ENCODE measurements at regions not wholly inside any gene's neighbourhood (a gene's known extent, or its start where the extent isn't known, plus 50 kb on each side); places are given as distances from the start of the nearest gene placed in this dataset.

GRCh38 chr13:47066226-47066625 is 169.4 kb upstream of the HTR2A start:
- DNase-seq (ENCODE audit: low read depth in 4 of 6, low spot score in 6 of 6): no peak

DNA sequence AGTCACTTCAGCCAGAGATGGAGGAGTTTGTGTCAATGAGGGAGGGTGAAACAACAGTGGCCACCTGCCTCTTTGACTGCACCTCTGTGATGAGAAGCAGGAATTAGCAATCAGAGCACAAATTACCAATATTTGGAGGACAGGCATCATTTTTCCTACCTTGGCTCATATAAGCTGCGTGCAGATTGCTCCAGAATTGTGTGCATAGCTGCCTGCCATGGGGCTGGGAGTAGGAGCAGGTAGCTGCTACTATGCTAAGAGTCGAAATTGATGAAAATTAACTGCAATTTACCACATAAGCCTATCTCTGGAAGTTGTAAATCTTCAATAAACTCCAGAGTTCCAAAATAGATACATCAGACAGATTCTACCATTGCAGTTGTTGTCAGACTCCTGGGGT is 167.5 kb upstream of the HTR2A start:
- Histone ChIP-seq H3K9me3 (ENCODE audit: control insufficient read depth, insufficient read depth, low read length) (peaks cover 5% of the 10 kb centered on the region), H3K27me3 (ENCODE audit: control insufficient read depth, insufficient read depth, low read length) (no peaks in the 10 kb centered on the region), H3K36me3 (ENCODE audit: control insufficient read depth, insufficient read depth, low read length) (no peaks in the 10 kb centered on the region), H3K4me1 (ENCODE audit: control insufficient read depth, insufficient read depth, low read length) (no peaks in the 10 kb centered on the region), H3K27ac (ENCODE audit: low read depth, low read length) (no peak overlapping the region), H3K4me3 (ENCODE audit: low read depth, low read length) (no peak overlapping the region)
- DNase-seq (ENCODE audit: low read depth in 4 of 6, low spot score in 6 of 6): no peak
- no CpG with 5 or more reads among the region's 2 CpGs for WGBS (ENCODE audit: insufficient coverage)

More at GRCh38 chr13:47066226-47066625, 169.4 kb upstream of the HTR2A start:
- Histone ChIP-seq H3K4me3 (ENCODE audit: low read depth, low read length) (no peak overlapping the region), H3K9me3 (ENCODE audit: control insufficient read depth, insufficient read depth, low read length) (peaks cover 5% of the 10 kb centered on the region), H3K36me3 (ENCODE audit: control insufficient read depth, insufficient read depth, low read length) (no peaks in the 10 kb centered on the region), H3K27ac (ENCODE audit: low read depth, low read length) (no peak overlapping the region), H3K27me3 (ENCODE audit: control insufficient read depth, insufficient read depth, low read length) (no peaks in the 10 kb centered on the region), H3K4me1 (ENCODE audit: control insufficient read depth, insufficient read depth, low read length) (no peaks in the 10 kb centered on the region)

DNA sequence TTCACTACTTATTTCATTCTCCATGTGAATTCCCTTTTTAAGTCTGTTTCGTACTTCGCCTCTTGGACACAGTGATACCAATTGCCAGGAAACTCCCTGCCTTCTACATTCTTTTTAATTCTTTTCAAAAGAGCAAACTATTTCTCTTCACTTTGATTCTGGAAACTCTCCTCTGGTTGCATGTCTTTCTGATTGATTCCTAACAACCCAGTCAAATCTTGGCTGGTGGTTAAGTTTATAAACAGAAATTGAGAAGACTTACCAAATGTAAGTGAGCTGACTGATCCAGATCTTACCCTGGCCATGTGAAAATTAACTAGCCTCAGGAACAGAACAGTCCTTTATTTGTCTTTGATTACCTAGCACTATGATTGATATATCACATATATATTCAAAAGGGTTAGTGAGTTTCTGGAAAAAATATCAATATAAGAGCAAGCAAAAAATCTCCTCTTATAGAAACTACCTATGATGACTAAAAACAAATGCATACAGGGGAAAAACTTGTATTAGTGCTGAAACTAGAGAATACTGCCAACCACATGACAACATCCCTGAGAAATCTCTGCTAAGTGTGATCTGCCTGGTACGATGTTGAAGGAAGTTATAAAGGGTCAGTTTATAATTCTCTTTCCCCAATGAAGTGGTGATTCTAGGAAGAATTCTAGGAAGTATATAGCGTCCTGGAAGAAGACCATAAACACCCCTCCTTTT is 152.6 kb upstream of the HTR2A start:
- no peaks in the 10 kb centered on the region for H3K9me3 ChIP-seq (ENCODE audit: control insufficient read depth, insufficient read depth, low read length)
- H3K27me3 ChIP-seq (ENCODE audit: control insufficient read depth, insufficient read depth, low read length): no peaks in the 10 kb centered on the region
- WGBS (ENCODE audit: insufficient coverage): 42% methylated on average over 2 of the region's 4 CpGs
- DNase-seq (ENCODE audit: low read depth in 4 of 6, low spot score in 6 of 6): no peak
- H3K4me1 ChIP-seq (ENCODE audit: control insufficient read depth, insufficient read depth, low read length): no peaks in the 10 kb centered on the region
- H3K4me3 ChIP-seq (ENCODE audit: low read depth, low read length): no peak overlapping the region
- H3K27ac ChIP-seq (ENCODE audit: low read depth, low read length): no peak overlapping the region
- H3K36me3 ChIP-seq (ENCODE audit: control insufficient read depth, insufficient read depth, low read length): no peaks in the 10 kb centered on the region

DNA sequence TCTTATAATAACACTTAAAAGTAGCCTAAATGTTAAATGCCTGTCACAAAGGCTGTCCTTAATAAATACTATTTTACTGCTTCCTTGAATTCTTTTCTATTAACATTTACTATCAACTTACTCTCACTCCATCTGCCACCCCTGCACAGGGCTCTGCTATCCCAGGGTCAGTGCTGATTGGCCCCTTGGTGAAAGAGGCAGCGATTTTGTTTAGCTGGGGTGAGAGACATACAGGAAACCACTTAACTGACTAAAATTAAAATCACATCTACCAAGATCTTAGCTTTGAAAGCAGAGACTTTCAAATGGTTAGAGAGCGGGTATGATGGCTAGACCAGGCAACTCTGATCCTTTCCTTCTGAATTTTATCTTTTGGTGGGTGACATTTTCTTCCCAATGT is 149.9 kb upstream of the HTR2A start:
- DNase-seq (ENCODE audit: low read depth in 4 of 6, low spot score in 6 of 6): no peak
- H3K4me3 ChIP-seq (ENCODE audit: low read depth, low read length): no peak overlapping the region
- H3K36me3 ChIP-seq (ENCODE audit: control insufficient read depth, insufficient read depth, low read length): no peaks in the 10 kb centered on the region
- WGBS (ENCODE audit: insufficient coverage): 100% methylated on average over 1 of the region's 2 CpGs
- H3K9me3 ChIP-seq (ENCODE audit: control insufficient read depth, insufficient read depth, low read length): no peaks in the 10 kb centered on the region
- no peak overlapping the region for H3K27ac ChIP-seq (ENCODE audit: low read depth, low read length)
- no peaks in the 10 kb centered on the region for H3K4me1 ChIP-seq (ENCODE audit: control insufficient read depth, insufficient read depth, low read length)
- H3K27me3 ChIP-seq (ENCODE audit: control insufficient read depth, insufficient read depth, low read length): no peaks in the 10 kb centered on the region

DNA sequence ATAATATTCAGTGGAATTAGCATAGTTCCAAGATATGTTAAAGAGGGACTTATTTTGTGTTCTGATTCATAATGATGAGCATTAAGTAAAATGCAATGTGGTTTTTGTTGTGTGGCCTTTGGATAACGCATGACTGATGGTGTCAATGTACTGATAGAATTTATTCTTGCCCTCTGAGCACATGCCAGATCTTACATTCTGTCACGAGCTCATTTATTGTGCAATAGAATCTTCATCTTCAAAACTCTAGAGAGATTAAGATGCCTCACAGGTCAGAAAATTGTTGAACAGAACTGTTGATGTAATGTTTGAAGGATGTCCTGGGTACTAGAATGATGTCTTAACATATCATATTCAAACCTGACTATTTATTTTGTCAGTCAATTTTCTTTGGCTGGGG is 148.0 kb upstream of the HTR2A start:
- Histone ChIP-seq H3K9me3 (ENCODE audit: control insufficient read depth, insufficient read depth, low read length) (no peaks in the 10 kb centered on the region), H3K27me3 (ENCODE audit: control insufficient read depth, insufficient read depth, low read length) (no peaks in the 10 kb centered on the region), H3K4me1 (ENCODE audit: control insufficient read depth, insufficient read depth, low read length) (no peaks in the 10 kb centered on the region), H3K27ac (ENCODE audit: low read depth, low read length) (no peak overlapping the region), H3K4me3 (ENCODE audit: low read depth, low read length) (no peak overlapping the region), H3K36me3 (ENCODE audit: control insufficient read depth, insufficient read depth, low read length) (no peaks in the 10 kb centered on the region)
- WGBS (ENCODE audit: insufficient coverage): 100% methylated on average over 1 of the region's 2 CpGs
- DNase-seq (ENCODE audit: low read depth in 4 of 6, low spot score in 6 of 6): no peak

- H3K4me3 ChIP-seq (ENCODE audit: low read depth, low read length): no peak overlapping the region
- no CpG with 5 or more reads among the region's 2 CpGs for WGBS (ENCODE audit: insufficient coverage)
- no peaks in the 10 kb centered on the region for H3K9me3 ChIP-seq (ENCODE audit: control insufficient read depth, insufficient read depth, low read length)
- DNase-seq (ENCODE audit: low read depth in 4 of 6, low spot score in 6 of 6): no peak
- no peak overlapping the region for H3K27ac ChIP-seq (ENCODE audit: low read depth, low read length)
- H3K36me3 ChIP-seq (ENCODE audit: control insufficient read depth, insufficient read depth, low read length): no peaks in the 10 kb centered on the region
- H3K4me1 ChIP-seq (ENCODE audit: control insufficient read depth, insufficient read depth, low read length): no peaks in the 10 kb centered on the region
- H3K27me3 ChIP-seq (ENCODE audit: control insufficient read depth, insufficient read depth, low read length): no peaks in the 10 kb centered on the region
Observed at GRCh38 chr13:47039106-47039505, 142.3 kb upstream of the HTR2A start.

DNA sequence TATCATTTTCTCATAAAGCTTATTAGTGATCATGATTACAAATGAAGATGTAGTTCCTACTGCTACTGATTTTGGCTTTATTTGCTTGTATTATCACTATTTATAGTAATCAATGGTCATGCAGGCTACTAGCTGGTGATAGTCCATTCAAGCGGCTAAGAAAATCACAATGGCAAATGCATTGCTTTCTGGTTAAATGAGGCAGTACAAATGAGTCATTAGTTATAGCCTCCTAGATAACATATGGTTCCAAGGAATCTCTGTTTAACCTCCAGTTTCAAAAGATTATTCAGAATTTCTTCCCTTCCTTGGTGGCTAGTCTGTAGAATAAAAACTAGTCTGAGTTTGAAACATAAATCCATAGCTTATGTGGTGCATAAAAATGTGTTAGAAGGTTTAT is 141.3 kb upstream of the HTR2A start:
- no peaks in the 10 kb centered on the region for H3K4me1 ChIP-seq (ENCODE audit: control insufficient read depth, insufficient read depth, low read length)
- no peaks in the 10 kb centered on the region for H3K36me3 ChIP-seq (ENCODE audit: control insufficient read depth, insufficient read depth, low read length)
- H3K9me3 ChIP-seq (ENCODE audit: control insufficient read depth, insufficient read depth, low read length): no peaks in the 10 kb centered on the region
- H3K4me3 ChIP-seq (ENCODE audit: low read depth, low read length): no peak overlapping the region
- DNase-seq (ENCODE audit: low read depth in 4 of 6, low spot score in 6 of 6): no peak
- no peak overlapping the region for H3K27ac ChIP-seq (ENCODE audit: low read depth, low read length)
- no peaks in the 10 kb centered on the region for H3K27me3 ChIP-seq (ENCODE audit: control insufficient read depth, insufficient read depth, low read length)
- WGBS (ENCODE audit: insufficient coverage): no CpG with 5 or more reads among the region's 1 CpG

DNA sequence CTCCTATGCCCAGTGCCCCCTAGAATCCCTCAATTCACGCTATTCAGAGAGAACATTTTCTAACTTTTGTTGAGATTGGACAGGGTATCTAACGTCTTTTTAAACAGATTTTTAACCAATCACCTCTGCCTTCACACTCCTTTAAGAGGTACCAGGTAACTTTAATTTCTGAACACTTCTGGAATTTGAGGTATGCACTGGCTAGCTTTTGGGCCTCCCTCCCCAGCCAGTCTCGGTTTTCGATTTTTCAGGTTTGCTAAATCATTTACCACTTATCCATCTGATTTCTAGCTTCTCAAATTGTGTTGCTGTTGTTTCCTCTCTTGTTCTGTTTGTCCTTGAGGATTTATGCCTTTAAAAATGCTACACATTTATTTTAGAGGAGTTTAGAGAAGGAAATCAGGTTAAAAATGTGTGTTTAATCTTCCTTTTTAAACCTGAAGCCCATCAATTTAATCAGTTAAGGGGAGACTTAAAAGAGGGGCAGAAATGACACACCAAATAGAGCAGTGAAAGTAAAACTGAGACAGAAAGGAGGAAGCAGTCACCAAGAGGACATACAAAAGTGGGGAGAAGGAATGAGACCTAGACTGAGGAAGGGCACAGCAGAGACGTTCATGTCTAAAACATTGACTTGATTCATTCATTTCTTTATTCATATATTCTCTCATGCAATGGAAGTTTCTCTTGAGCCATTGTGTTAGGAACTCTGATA is 139.6 kb upstream of the HTR2A start:
- Histone ChIP-seq H3K27ac (ENCODE audit: low read depth, low read length) (no peak overlapping the region), H3K4me1 (ENCODE audit: control insufficient read depth, insufficient read depth, low read length) (no peaks in the 10 kb centered on the region), H3K9me3 (ENCODE audit: control insufficient read depth, insufficient read depth, low read length) (no peaks in the 10 kb centered on the region), H3K27me3 (ENCODE audit: control insufficient read depth, insufficient read depth, low read length) (no peaks in the 10 kb centered on the region), H3K36me3 (ENCODE audit: control insufficient read depth, insufficient read depth, low read length) (no peaks in the 10 kb centered on the region), H3K4me3 (ENCODE audit: low read depth, low read length) (no peak overlapping the region)
- DNase-seq (ENCODE audit: low read depth in 4 of 6, low spot score in 6 of 6): no peak
- WGBS (ENCODE audit: insufficient coverage): no CpG with 5 or more reads among the region's 5 CpGs

- no peak for DNase-seq (ENCODE audit: low read depth in 4 of 6, low spot score in 6 of 6)
- H3K36me3 ChIP-seq (ENCODE audit: control insufficient read depth, insufficient read depth, low read length): no peaks in the 10 kb centered on the region
- H3K4me1 ChIP-seq (ENCODE audit: control insufficient read depth, insufficient read depth, low read length): no peaks in the 10 kb centered on the region
- WGBS (ENCODE audit: insufficient coverage): 86% methylated on average over 2 of the region's 2 CpGs
- no peak overlapping the region for H3K27ac ChIP-seq (ENCODE audit: low read depth, low read length)
- no peaks in the 10 kb centered on the region for H3K9me3 ChIP-seq (ENCODE audit: control insufficient read depth, insufficient read depth, low read length)
- H3K27me3 ChIP-seq (ENCODE audit: control insufficient read depth, insufficient read depth, low read length): no peaks in the 10 kb centered on the region
- no peak overlapping the region for H3K4me3 ChIP-seq (ENCODE audit: low read depth, low read length)
Observed at GRCh38 chr13:47033216-47033615, 136.4 kb upstream of the HTR2A start.

GRCh38 chr13:47027780-47028437 is 131.1 kb upstream of the HTR2A start:
- no peaks in the 10 kb centered on the region for H3K27me3 ChIP-seq (ENCODE audit: control insufficient read depth, insufficient read depth, low read length)
- H3K27ac ChIP-seq (ENCODE audit: low read depth, low read length): no peak overlapping the region
- H3K4me3 ChIP-seq (ENCODE audit: low read depth, low read length): no peak overlapping the region
- 40% methylated on average over 1 of the region's 6 CpGs for WGBS (ENCODE audit: insufficient coverage)
- H3K4me1 ChIP-seq (ENCODE audit: control insufficient read depth, insufficient read depth, low read length): peaks cover 4% of the 10 kb centered on the region
- H3K36me3 ChIP-seq (ENCODE audit: control insufficient read depth, insufficient read depth, low read length): no peaks in the 10 kb centered on the region
- no peaks in the 10 kb centered on the region for H3K9me3 ChIP-seq (ENCODE audit: control insufficient read depth, insufficient read depth, low read length)
- DNase-seq (ENCODE audit: low read depth in 4 of 6, low spot score in 6 of 6): peak in 1 of 6 donors; percentile 8
